Keratinocyte (primary cell): ENCODE measurements at regions not wholly inside any gene's neighbourhood (a gene's known extent, or its start where the extent isn't known, plus 50 kb on each side); places are given as distances from the start of the nearest gene placed in this dataset.

Source experiments
- CTCF ChIP-seq, 3 experiments: IDR thresholded peaks in 1 of 3; conservative IDR thresholded peaks in 1 of 3; optimal IDR thresholded peaks in 1 of 3; 2 replicates in 2 of 3; 3 replicates in 1 of 3; pipeline versions ENCODE3 to v1.5.1; 2011; ENCODE audit warnings: low read length in 3 of 3, mild to moderate bottlenecking in 3 of 3, moderate library complexity in 2 of 3, control low read depth in 1 of 3, inconsistent platforms in 1 of 3; ENCODE audit not compliant: insufficient read depth in 2 of 3; ENCODE audit errors: extremely low read depth in 1 of 3
- EZH2 ChIP-seq: IDR thresholded peaks from one replicate; pipeline ENCODE4 v1.6.1; 2012; ENCODE audit warnings: inconsistent platforms, mild to moderate bottlenecking, low read length, moderate library complexity

GRCh38 chr21:38668541-38668940 lies 137.2 kb upstream of the ETS2 start:
- TF ChIP-seq CTCF (optimal IDR thresholded peaks at IDR 0.05 in 1 of 3, IDR thresholded peaks at IDR 0.05 in 1 of 3, conservative IDR thresholded peaks at IDR 0.05 in 1 of 3; ENCODE audit: extremely low read depth in 1 of 3, insufficient read depth in 2 of 3, low read length in 3 of 3) (no peak), EZH2 (no peak)
